Spleen (tissue), 11 donors: ENCODE measurements at regions not wholly inside any gene's neighbourhood (a gene's known extent, or its start where the extent isn't known, plus 50 kb on each side); places are given as distances from the start of the nearest gene placed in this dataset.

Experiments used
- DNase-seq: peaks from one replicate; pipeline ENCODE4 v3.0.0-alpha.2; 2020
- H3K27ac ChIP-seq, 8 donors: fragments of 200-600 bp; sonication (generic) in 7 of 8; 1 replicate in 4 of 8; 2 replicates in 4 of 8; pipeline versions ENCODE4 v1.5.0 to v1.8.0; 2016 to 2021; ENCODE audit warnings: inconsistent platforms in 4 of 8, mild to moderate bottlenecking in 4 of 8, moderate library complexity in 1 of 8
- H3K27me3 ChIP-seq, 7 donors: fragments of 200-600 bp; sonication (generic) in 6 of 7; replicated peaks in 1 of 7; 1 replicate in 4 of 7; 2 replicates in 3 of 7; pipeline versions ENCODE4 v1.5.0 to v1.8.0; 2016 to 2021; ENCODE audit warnings: inconsistent platforms in 3 of 7, mild to moderate bottlenecking in 1 of 7
- H3K36me3 ChIP-seq, 6 donors: fragments of 200-600 bp; sonication (generic) in 5 of 6; 1 replicate in 4 of 6; 2 replicates in 2 of 6; pipeline versions ENCODE4 v1.5.0 to v1.8.0; 2016 to 2021; ENCODE audit warnings: inconsistent platforms in 2 of 6
- H3K4me1 ChIP-seq, 6 donors: fragments of 200-600 bp; sonication (generic) in 5 of 6; 1 replicate in 3 of 6; 2 replicates in 3 of 6; pipeline versions ENCODE4 v1.5.0 to v1.8.0; 2016 to 2021; ENCODE audit warnings: inconsistent platforms in 3 of 6
- H3K4me3 ChIP-seq, 8 donors: fragments of 200-600 bp; sonication (generic) in 7 of 8; 1 replicate in 4 of 8; 2 replicates in 4 of 8; pipeline versions ENCODE4 v1.5.0 to v1.8.0; 2016 to 2021; ENCODE audit warnings: inconsistent platforms in 4 of 8, mild to moderate bottlenecking in 4 of 8, moderate library complexity in 2 of 8
- H3K9me3 ChIP-seq, 8 donors: fragments of 200-600 bp; sonication (generic) in 7 of 8; 1 replicate in 4 of 8; 2 replicates in 4 of 8; pipeline versions ENCODE4 v1.5.0 to v1.8.0; 2016 to 2021; ENCODE audit warnings: inconsistent platforms in 4 of 8
- CTCF ChIP-seq, 11 experiments: fragments of 200-600 bp in 7 of 11; fragments of 450-650 bp in 4 of 11; sonication (generic) in 4 of 11; IDR thresholded peaks in 8 of 11; conservative IDR thresholded peaks in 3 of 11; 1 replicate in 7 of 11; 2 replicates in 4 of 11; pipeline versions ENCODE4 v1.4.0 to v1.8.0; 2016 to 2021; ENCODE audit warnings: antibody characterized with exemption in 11 of 11, inconsistent platforms in 4 of 11, mild to moderate bottlenecking in 1 of 11
- POLR2A ChIP-seq, 3 donors: fragments of 450-650 bp; IDR thresholded peaks; one replicate each; pipeline ENCODE4 v1.5.1; 2017; ENCODE audit warnings: antibody characterized with exemption in 3 of 3, mild to moderate bottlenecking in 1 of 3
- POLR2AphosphoS5 ChIP-seq, 3 donors: sonication (generic); formaldehyde crosslinking; IDR thresholded peaks; one replicate each; pipeline ENCODE4 v1.5.1; 2017; ENCODE audit warnings: antibody characterized with exemption in 3 of 3
- WGBS, 5 donors: extraction: QIAGEN DNeasy Blood & Tissue Kit in 3 of 5; methylation state at CpG; one replicate each; pipeline versions ENCODE4 v1.1.5 to v1.1.7; 2013 to 2018; 5-methylcytosine and 5-hydroxymethylcytosine counted together
- intact Hi-C: fragments of 100-400 bp; cut with DNase I; formaldehyde crosslinking; loops from one replicate; pipeline ENCODE4 v1.15.0; 2023; ENCODE audit warnings: low total_unique reads
- donor health status: healthy with polysubstance abuse.
- donor health status: DM: no; HTN: no; CAD: no; lungs with moderate emphysema.
- donor health status: DM: no; HTN: no; CAD: no.
- donor health status: Bipolar disorder and iron deficiency.
- donor health status: healthy.
- donor health status: DM: no; HTN: no; CAD: no.
- donor health status: DM: yes; HTN: yes; CAD: no.

- no peaks in the 10 kb centered on the region for H3K4me1 ChIP-seq
- DNase-seq: no peak
- H3K27me3 ChIP-seq: no peaks in the 10 kb centered on the region
- peaks cover 0 to 6% (median 0%) of the 10 kb centered on the region in 8 donors for H3K9me3 ChIP-seq
- intact Hi-C loops: no loop called here
- H3K27ac ChIP-seq: no peak overlapping the region
- 72 to 89% (median 82%) methylated on average over 2 of the region's 2 CpGs for WGBS, 5 donors
- no peak for TF ChIP-seq POLR2AphosphoS5 (IDR thresholded peaks at IDR 0.05)
- TF ChIP-seq CTCF (IDR thresholded peaks at IDR 0.05 in 8 of 11, conservative IDR thresholded peaks at IDR 0.05 in 3 of 11): no peak
- no peaks in the 10 kb centered on the region for H3K36me3 ChIP-seq
- H3K4me3 ChIP-seq: no peak overlapping the region
These were observed 383.6 kb downstream of the GRIN2B start for GRCh38 chr12:13597837-13598236.

- no peak for DNase-seq
- H3K36me3 ChIP-seq: no peaks in the 10 kb centered on the region
- no peak overlapping the region for H3K4me3 ChIP-seq
- H3K27me3 ChIP-seq: no peaks in the 10 kb centered on the region
- 82 to 91% (median 84%) methylated on average over 4 of the region's 4 CpGs for WGBS, 5 donors
- H3K9me3 ChIP-seq: peaks cover 0 to 6% (median 0%) of the 10 kb centered on the region in 8 donors
- no peak for TF ChIP-seq POLR2A (IDR thresholded peaks at IDR 0.05)
- no peaks in the 10 kb centered on the region for H3K4me1 ChIP-seq
- intact Hi-C loops: no loop called here
- no peak overlapping the region for H3K27ac ChIP-seq
These were observed 384.2 kb downstream of the GRIN2B start for GRCh38 chr12:13597166-13597565.

GRCh38 chr12:13596714-13597113 is 384.7 kb downstream of the GRIN2B start:
- no peaks in the 10 kb centered on the region for H3K4me1 ChIP-seq
- TF ChIP-seq CTCF (IDR thresholded peaks at IDR 0.05 in 8 of 11, conservative IDR thresholded peaks at IDR 0.05 in 3 of 11): no peak
- no peak for TF ChIP-seq POLR2A (IDR thresholded peaks at IDR 0.05)
- TF ChIP-seq POLR2AphosphoS5 (IDR thresholded peaks at IDR 0.05): no peak
- 65 to 80% (median 74%) methylated on average over 1 of the region's 1 CpG for WGBS, 5 donors
- no peak for DNase-seq
- intact Hi-C loops: no loop called here
- no peak overlapping the region for H3K27ac ChIP-seq
- no peaks in the 10 kb centered on the region for H3K36me3 ChIP-seq
- H3K9me3 ChIP-seq: peaks cover 0 to 6% (median 0%) of the 10 kb centered on the region in 8 donors
- H3K4me3 ChIP-seq: no peak overlapping the region
- H3K27me3 ChIP-seq: no peaks in the 10 kb centered on the region

DNA sequence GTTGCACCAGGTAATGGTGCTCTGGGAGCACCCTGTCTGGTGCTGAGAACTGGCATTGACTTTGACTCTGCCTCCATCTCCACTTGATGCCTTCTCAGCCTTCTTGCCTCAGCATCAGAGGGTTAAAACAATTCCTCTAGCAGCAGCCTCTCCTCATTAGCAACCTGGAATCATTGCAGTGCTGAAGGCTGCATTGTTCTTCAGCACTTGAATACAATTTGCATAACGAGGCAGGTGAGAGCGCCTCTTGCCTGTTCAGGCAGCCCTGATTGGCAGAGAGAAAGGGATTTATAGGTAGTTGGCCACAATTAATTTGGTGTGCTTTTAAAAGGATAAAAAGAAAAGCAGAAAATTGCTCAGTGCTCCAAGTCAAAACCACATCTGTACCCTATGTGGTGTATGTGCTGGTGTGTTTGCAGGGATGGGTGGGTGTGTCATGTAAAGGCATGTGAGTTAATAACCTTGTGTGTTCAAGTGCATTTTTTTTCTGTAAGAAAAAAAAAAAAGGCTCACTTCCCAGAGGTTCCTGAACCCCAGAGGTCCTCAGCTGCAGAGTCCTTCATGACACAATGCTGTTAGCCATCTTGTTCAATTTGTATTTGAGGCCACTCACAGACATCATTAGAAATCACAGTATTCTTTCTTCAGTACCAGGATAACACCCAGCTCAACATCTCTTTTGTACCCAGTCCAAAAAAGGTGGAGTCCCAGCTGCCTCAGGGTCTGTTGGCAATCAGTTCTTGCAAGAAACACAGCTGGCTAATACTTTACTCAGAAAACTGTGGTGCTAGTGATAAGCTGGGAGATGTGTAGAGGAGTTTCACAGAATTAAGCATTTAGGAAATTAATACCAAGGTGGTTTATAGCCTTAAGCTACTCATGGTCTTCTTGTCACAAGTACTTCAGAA is 385.6 kb downstream of the GRIN2B start:
- no peak for DNase-seq
- Histone ChIP-seq H3K27me3 (no peaks in the 10 kb centered on the region), H3K4me1 (no peaks in the 10 kb centered on the region), H3K4me3 (no peak overlapping the region), H3K27ac (no peak overlapping the region), H3K36me3 (no peaks in the 10 kb centered on the region), H3K9me3 (peaks cover 0 to 6% (median 0%) of the 10 kb centered on the region in 8 donors)
- WGBS, 5 donors: 83 to 93% (median 85%) methylated on average over 2 of the region's 2 CpGs
- intact Hi-C loops: no loop called here
- TF ChIP-seq CTCF (IDR thresholded peaks at IDR 0.05 in 8 of 11, conservative IDR thresholded peaks at IDR 0.05 in 3 of 11) (no peak), POLR2A (IDR thresholded peaks at IDR 0.05) (no peak), POLR2AphosphoS5 (IDR thresholded peaks at IDR 0.05) (no peak)
